SK-N-SH (cell line): ENCODE measurements at regions not wholly inside any gene's neighbourhood (a gene's known extent, or its start where the extent isn't known, plus 50 kb on each side); places are given as distances from the start of the nearest gene placed in this dataset.

ENCODE experiments used
- CHD2 ChIP-seq: fragments of 150-350 bp; IDR thresholded peaks from 2 replicates; pipeline ENCODE4 v1.6.1; 2018; ENCODE audit warnings: low read length; ENCODE audit not compliant: partially characterized antibody
- EP300 ChIP-seq, 2 experiments: IDR thresholded peaks; 2 replicates each; pipeline versions ENCODE4 v1.4.0 to v1.6.1; 2012; ENCODE audit warnings: borderline replicate concordance in 1 of 2, low read depth in 1 of 2, low read length in 1 of 2
- FOXM1 ChIP-seq: IDR thresholded peaks from 2 replicates; pipeline ENCODE4 v1.4.0; 2012; ENCODE audit warnings: low read depth, mild to moderate bottlenecking
- SIN3A ChIP-seq: IDR thresholded peaks from 2 replicates; pipeline ENCODE4 v1.6.1; 2012; ENCODE audit warnings: low read depth, mild to moderate bottlenecking, low read length, moderate library complexity, borderline replicate concordance
- SMC3 ChIP-seq: IDR thresholded peaks from 2 replicates; pipeline ENCODE4 v1.6.1; 2012; ENCODE audit warnings: low read depth, low read length, improper control_type of control experiment
- TF ChIP-seq, protein P1 (sequence below): fragments of 200-600 bp; sonication (generic); IDR thresholded peaks from 2 replicates; pipeline ENCODE4 v1.6.1; 2017; ENCODE audit warnings: antibody characterized with exemption, mild to moderate bottlenecking, moderate library complexity
- TF ChIP-seq, protein P2 (sequence below): fragments of 150-350 bp; IDR thresholded peaks from 2 replicates; pipeline ENCODE4 v1.6.1; 2016; ENCODE audit warnings: mild to moderate bottlenecking, low read depth, low read length

DNA sequence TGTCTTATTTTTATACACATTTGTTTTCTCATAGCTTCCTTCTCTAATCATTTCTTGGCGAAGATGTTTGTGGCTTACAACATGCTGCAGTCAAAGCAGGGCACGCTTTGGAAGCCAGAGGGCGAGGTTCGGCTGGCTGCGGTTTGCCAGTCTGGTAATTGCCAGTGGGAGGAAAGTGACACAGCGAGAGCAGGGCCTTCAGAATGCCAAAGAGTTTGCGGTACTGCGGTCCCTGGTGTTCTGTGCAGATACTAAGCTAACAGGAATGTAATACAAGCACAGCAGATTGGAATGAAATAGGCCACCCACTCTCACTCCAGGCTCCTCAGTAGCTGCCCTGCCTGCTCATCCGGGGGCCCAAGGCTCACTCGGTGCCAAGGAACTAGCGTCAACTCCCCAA, 58.7 kb upstream of the TGM3 start:
- TF ChIP-seq, protein P1, sequence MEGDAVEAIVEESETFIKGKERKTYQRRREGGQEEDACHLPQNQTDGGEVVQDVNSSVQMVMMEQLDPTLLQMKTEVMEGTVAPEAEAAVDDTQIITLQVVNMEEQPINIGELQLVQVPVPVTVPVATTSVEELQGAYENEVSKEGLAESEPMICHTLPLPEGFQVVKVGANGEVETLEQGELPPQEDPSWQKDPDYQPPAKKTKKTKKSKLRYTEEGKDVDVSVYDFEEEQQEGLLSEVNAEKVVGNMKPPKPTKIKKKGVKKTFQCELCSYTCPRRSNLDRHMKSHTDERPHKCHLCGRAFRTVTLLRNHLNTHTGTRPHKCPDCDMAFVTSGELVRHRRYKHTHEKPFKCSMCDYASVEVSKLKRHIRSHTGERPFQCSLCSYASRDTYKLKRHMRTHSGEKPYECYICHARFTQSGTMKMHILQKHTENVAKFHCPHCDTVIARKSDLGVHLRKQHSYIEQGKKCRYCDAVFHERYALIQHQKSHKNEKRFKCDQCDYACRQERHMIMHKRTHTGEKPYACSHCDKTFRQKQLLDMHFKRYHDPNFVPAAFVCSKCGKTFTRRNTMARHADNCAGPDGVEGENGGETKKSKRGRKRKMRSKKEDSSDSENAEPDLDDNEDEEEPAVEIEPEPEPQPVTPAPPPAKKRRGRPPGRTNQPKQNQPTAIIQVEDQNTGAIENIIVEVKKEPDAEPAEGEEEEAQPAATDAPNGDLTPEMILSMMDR = no peak
- TF ChIP-seq CHD2 (no peak), EP300 (IDR thresholded peaks at IDR 0.05; ENCODE audit: borderline replicate concordance in 1 of 2, low read depth in 1 of 2, low read length in 1 of 2) (no peak), SMC3 (no peak), SIN3A (no peak), FOXM1 (no peak)
- TF ChIP-seq, protein P2, sequence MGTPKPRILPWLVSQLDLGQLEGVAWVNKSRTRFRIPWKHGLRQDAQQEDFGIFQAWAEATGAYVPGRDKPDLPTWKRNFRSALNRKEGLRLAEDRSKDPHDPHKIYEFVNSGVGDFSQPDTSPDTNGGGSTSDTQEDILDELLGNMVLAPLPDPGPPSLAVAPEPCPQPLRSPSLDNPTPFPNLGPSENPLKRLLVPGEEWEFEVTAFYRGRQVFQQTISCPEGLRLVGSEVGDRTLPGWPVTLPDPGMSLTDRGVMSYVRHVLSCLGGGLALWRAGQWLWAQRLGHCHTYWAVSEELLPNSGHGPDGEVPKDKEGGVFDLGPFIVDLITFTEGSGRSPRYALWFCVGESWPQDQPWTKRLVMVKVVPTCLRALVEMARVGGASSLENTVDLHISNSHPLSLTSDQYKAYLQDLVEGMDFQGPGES = no peak
